RWPE1 (cell line): ENCODE measurements at regions not wholly inside any gene's neighbourhood (a gene's known extent, or its start where the extent isn't known, plus 50 kb on each side); places are given as distances from the start of the nearest gene placed in this dataset.

Source experiments
- CTCF ChIA-PET: fragments of 350-600 bp; sonication (Branson Sonifier 250); formaldehyde crosslinking; extraction: SDS; loops from one replicate; lab custom pipeline; 2021; lab: Yijun Ruan, JAX
- POLR2A ChIA-PET: fragments of 400-600 bp; formaldehyde crosslinking; extraction: SDS; loops from one replicate; lab custom pipeline; 2020; ENCODE audit warnings: antibody characterized with exemption; ENCODE audit not compliant: low non-redundant PET; lab: Yijun Ruan, JAX
- DNase-seq: peaks from one replicate; pipeline ENCODE4 v3.0.0; 2012; ENCODE audit warnings: low spot score
- H3K27ac ChIP-seq: fragments of 450-650 bp; 2 replicates; pipeline ENCODE4 v1.5.1; 2017
- TF ChIP-seq, protein P1 (sequence below): fragments of 450-650 bp; conservative IDR thresholded peaks from 2 replicates; pipeline ENCODE4 v1.5.1; 2017; ENCODE audit warnings: low read depth, mild to moderate bottlenecking

GRCh38 chr6:114785235-114786127 lies 442.7 kb upstream of the HS3ST5 start:
- TF ChIP-seq, protein P1, sequence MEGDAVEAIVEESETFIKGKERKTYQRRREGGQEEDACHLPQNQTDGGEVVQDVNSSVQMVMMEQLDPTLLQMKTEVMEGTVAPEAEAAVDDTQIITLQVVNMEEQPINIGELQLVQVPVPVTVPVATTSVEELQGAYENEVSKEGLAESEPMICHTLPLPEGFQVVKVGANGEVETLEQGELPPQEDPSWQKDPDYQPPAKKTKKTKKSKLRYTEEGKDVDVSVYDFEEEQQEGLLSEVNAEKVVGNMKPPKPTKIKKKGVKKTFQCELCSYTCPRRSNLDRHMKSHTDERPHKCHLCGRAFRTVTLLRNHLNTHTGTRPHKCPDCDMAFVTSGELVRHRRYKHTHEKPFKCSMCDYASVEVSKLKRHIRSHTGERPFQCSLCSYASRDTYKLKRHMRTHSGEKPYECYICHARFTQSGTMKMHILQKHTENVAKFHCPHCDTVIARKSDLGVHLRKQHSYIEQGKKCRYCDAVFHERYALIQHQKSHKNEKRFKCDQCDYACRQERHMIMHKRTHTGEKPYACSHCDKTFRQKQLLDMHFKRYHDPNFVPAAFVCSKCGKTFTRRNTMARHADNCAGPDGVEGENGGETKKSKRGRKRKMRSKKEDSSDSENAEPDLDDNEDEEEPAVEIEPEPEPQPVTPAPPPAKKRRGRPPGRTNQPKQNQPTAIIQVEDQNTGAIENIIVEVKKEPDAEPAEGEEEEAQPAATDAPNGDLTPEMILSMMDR, result no peak
- CTCF ChIA-PET, result interaction anchor here (0.7 kb wide), 2 partner anchors 737 to 1422 kb away, joined by 3 to 4 read pairs; no protein-coding TSS in a partner anchor
- POLR2A ChIA-PET, result no interaction called here

GRCh38 chr6:114783783-114784182 lies 441.0 kb upstream of the HS3ST5 start:
- TF ChIP-seq, protein P1, result no peak
- ChIA-PET CTCF (no interaction called here), POLR2A (no interaction called here)
- DNase-seq, result no peak
- no peak overlapping the region for H3K27ac ChIP-seq

More at GRCh38 chr6:114785235-114786127, 442.7 kb upstream of the HS3ST5 start:
- H3K27ac ChIP-seq, result no peak overlapping the region
- no peak for DNase-seq

GRCh38 chr6:114783083-114783482 lies 440.3 kb upstream of the HS3ST5 start:
- DNase-seq, result no peak
- H3K27ac ChIP-seq, result no peak overlapping the region
- TF ChIP-seq, protein P1, result no peak
- POLR2A ChIA-PET, result no interaction called here
- CTCF ChIA-PET, result interaction anchor here (0.7 kb wide), 1 partner anchor 1235 kb away, joined by 4 read pairs; no protein-coding TSS in a partner anchor

DNA sequence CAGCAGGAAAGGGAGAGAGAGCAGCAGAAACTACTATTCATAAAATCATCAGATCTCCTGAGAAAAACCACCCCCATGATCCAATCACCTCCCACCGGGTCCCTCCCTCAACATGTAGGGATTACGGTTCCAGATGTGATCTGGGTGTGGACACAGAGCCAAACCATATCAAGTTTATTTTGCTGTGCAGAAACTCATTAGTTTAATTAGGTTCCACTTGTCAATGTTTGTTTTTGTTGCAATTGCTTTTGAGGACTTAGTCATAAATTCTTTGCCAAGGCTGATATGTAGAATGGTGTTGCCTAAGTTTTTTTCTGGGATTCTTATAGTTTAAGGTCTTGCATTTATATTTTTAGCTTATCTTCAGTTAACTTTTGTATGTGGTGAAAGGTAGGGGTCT lies 422.0 kb upstream of the HS3ST5 start:
- TF ChIP-seq, protein P1, result no peak
- H3K27ac ChIP-seq, result no peak overlapping the region
- CTCF ChIA-PET, result no interaction called here
- POLR2A ChIA-PET, result no interaction called here
- no peak for DNase-seq

GRCh38 chr6:114762145-114762544 lies 419.3 kb upstream of the HS3ST5 start:
- H3K27ac ChIP-seq, result no peak overlapping the region
- POLR2A ChIA-PET, result no interaction called here
- TF ChIP-seq, protein P1, result no peak
- no peak for DNase-seq
- CTCF ChIA-PET, result no interaction called here

DNA sequence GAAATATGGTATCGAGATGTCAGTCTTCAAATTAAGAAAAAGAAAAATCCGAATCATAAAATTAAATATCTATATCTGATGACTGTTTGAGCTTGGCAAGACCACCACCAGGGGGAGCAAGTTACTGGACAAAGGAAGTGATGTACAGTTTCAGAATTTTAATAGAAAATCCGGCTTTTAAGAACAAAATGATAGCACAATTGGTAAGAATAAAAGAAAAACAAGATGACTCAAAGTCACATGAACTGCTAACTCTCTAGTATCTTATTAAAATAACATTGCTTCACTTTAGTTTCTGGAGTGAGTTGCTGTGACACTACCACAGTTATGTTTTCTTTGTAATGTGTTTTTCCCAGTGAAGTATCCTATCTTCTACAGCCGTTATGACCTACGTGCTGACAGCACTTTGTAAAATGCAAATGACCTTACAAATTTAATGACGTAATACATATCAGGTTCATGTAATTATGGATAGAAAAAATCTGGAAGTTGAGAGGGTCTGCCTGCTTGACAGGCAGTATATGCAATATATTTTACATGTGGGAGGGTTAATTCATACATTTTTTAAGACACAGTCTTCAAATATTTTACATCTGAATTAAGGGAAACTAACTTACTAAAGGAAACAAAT lies 405.3 kb upstream of the HS3ST5 start:
- H3K27ac ChIP-seq, result no peak overlapping the region
- ChIA-PET CTCF (interaction anchor here (0.6 to 1.0 kb wide), 5 partner anchors 45 to 1264 kb away, joined by 3 to 8 read pairs (median 4); no protein-coding TSS in a partner anchor), POLR2A (no interaction called here)
- TF ChIP-seq, protein P1, result peak; percentile 74
- peak; percentile 9 for DNase-seq
